IPS DF 6.9 (cell line): ENCODE measurements at regions not wholly inside any gene's neighbourhood (a gene's known extent, or its start where the extent isn't known, plus 50 kb on each side); places are given as distances from the start of the nearest gene placed in this dataset.
"Not testable (repeated sequence)": the region's sequence is repeated elsewhere in the genome, so short reads cannot be mapped to it uniquely, and the experiment has no call there.

ENCODE experiments used
- DNase-seq: peaks from one replicate; pipeline ENCODE4 v3.0.0-alpha.2; 2013; ENCODE audit warnings: low read depth, low spot score
- H3K27ac ChIP-seq: one replicate; pipeline ENCODE4 v1.5.1; 2013; ENCODE audit warnings: low read length, control low read depth
- H3K27me3 ChIP-seq: 2 replicates; pipeline ENCODE4 v1.6.1; 2013; ENCODE audit warnings: mild to moderate bottlenecking, low read length; ENCODE audit not compliant: control insufficient read depth, insufficient read depth
- H3K36me3 ChIP-seq: 2 replicates; pipeline ENCODE4 v1.6.1; 2013; ENCODE audit warnings: low read length; ENCODE audit not compliant: control insufficient read depth, insufficient read depth
- H3K4me1 ChIP-seq: 2 replicates; pipeline ENCODE4 v1.6.1; 2013; ENCODE audit warnings: low read length; ENCODE audit not compliant: control insufficient read depth, insufficient read depth
- H3K4me3 ChIP-seq: 2 replicates; pipeline ENCODE4 v1.5.1; 2013; ENCODE audit warnings: mild to moderate bottlenecking, low read length
- H3K9me3 ChIP-seq: 2 replicates; pipeline ENCODE4 v1.6.1; 2013; ENCODE audit warnings: low read length, inconsistent platforms; ENCODE audit not compliant: control insufficient read depth, insufficient read depth
- WGBS: extraction: QIAGEN DNeasy Blood & Tissue Kit; methylation state at CpG from one replicate; pipeline ENCODE4 v1.1.7; 2013; ENCODE audit warnings: mixed read lengths, missing lambda C conversion rate; ENCODE audit not compliant: insufficient read length, insufficient coverage; 5-methylcytosine and 5-hydroxymethylcytosine counted together

DNA sequence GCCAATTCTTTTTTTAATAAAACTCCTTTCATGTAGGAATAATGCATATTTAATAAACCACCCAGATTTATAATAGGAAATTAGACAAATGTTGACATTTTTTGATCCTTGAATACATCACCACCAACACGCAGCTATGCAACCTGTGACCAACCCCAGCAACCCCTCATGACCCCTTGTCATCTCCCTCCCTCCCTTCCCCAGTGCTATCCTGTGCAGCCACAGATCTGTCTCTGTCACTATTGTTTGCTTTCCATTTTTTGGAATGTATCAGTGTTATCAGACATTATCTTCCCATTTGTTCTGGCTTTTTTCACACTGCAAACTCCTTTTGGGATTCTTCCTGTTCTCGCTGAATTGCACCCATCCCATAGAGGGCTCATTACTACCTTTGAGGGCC, 114.1 kb downstream of the VPREB1 start:
- DNase-seq: no peak

DNA sequence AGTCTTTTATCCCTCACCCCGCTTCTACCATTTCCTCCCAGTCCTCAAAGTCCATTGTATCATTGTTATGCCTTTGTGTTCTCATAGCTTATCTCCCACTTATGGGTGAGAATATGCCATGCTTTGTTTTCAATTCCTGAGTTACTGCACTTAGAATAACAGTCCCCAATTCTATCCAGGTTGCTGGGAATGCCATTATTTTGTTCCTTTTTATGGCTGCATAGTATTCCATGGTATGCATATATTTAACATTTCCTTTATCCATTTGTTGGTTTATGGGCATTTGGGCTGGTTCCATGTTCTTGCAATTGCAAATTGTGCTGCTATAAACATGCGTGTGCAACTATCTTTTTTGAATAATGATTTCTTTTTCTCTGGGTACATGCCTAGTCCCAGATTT, 114.9 kb downstream of the VPREB1 start:
- H3K4me3 ChIP-seq: no peak overlapping the region
- no peak for DNase-seq
- no peaks in the 10 kb centered on the region for H3K36me3 ChIP-seq
- H3K27ac ChIP-seq: no peak overlapping the region
- no peaks in the 10 kb centered on the region for H3K9me3 ChIP-seq
- WGBS: no CpG with 5 or more reads among the region's 2 CpGs
- H3K4me1 ChIP-seq: no peaks in the 10 kb centered on the region
- peaks cover 39% of the 10 kb centered on the region for H3K27me3 ChIP-seq

More for the DNA sequence above, 114.1 kb downstream of the VPREB1 start:
- Histone ChIP-seq H3K36me3 (no peaks in the 10 kb centered on the region), H3K27me3 (peaks cover 43% of the 10 kb centered on the region), H3K4me3 (no peak overlapping the region), H3K9me3 (no peaks in the 10 kb centered on the region), H3K27ac (no peak overlapping the region), H3K4me1 (no peaks in the 10 kb centered on the region)
- no CpG with 5 or more reads among the region's 2 CpGs for WGBS

DNA sequence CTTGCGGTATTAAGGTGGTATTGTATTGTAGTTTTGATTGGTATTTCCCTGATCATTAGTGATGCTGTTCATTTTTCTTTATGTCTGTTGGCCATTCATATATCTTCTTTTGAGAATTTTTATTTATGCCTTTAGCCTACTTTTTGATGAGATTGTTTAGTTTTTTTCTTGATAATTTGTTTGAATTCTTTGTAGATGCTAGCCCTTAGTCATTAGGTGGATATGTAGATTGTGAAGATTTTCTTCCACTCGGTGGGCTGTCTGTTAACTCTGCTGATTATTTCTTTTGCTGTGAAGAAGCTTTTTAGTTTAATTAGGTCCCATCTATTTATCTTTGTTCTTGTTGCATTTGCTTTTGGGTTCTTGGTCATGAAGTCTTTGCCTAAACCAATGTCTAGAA, 115.4 kb downstream of the VPREB1 start:
- no peak for DNase-seq
- no peaks in the 10 kb centered on the region for H3K9me3 ChIP-seq
- H3K4me1 ChIP-seq: no peaks in the 10 kb centered on the region
- H3K27ac ChIP-seq: no peak overlapping the region
- H3K36me3 ChIP-seq: no peaks in the 10 kb centered on the region
- no CpG with 5 or more reads among the region's 2 CpGs for WGBS
- H3K4me3 ChIP-seq: no peak overlapping the region
- peaks cover 33% of the 10 kb centered on the region for H3K27me3 ChIP-seq

DNA sequence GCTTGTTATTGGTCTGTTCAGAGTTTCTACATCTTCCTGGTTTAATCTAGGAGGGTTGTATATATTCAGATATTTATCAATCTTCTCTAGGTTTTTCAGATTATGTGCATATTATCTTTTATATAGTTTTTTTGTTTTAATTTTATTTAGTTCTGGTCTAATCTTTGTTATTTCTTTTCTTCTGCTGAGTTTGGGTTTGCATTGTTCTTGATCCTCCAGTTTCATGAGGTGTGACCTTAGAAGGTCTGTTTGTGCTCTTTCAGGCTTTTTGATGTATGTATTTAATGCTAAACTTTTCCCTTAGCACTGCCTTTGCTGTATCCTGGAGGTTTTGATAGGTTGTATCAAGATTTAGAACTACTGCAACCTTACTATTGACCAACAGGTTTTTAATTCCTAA, 117.7 kb downstream of the VPREB1 start:
- no peaks in the 10 kb centered on the region for H3K9me3 ChIP-seq
- peaks cover 37% of the 10 kb centered on the region for H3K27me3 ChIP-seq
- H3K4me1 ChIP-seq: no peaks in the 10 kb centered on the region
- DNase-seq: no peak
- no peak overlapping the region for H3K27ac ChIP-seq
- no peak overlapping the region for H3K4me3 ChIP-seq
- no peaks in the 10 kb centered on the region for H3K36me3 ChIP-seq

DNA sequence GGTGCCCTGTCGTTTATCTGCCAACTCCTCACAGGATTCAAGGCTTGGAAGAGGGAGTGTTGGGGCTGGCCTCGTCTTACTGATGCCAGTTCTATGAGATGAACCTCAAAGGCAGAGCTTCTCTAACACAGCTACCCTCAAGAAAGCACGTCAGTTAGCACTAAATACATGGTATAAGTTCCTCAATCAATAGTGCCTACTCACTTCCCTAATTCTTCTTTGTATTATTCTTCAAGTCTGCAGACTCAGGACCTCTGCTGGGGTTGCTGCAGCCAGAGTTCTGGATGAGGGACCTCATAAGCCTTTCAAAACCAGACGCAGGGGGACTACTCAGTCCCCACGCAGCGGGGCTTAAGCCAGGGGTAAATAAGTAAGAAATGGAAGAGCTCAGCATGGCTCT, 118.3 kb downstream of the VPREB1 start:
- H3K4me3 ChIP-seq: no peak overlapping the region
- WGBS: no CpG with 5 or more reads among the region's 6 CpGs
- DNase-seq: no peak
- no peaks in the 10 kb centered on the region for H3K9me3 ChIP-seq
- no peaks in the 10 kb centered on the region for H3K36me3 ChIP-seq
- peaks cover 43% of the 10 kb centered on the region for H3K27me3 ChIP-seq
- H3K4me1 ChIP-seq: no peaks in the 10 kb centered on the region
- H3K27ac ChIP-seq: no peak overlapping the region

DNA sequence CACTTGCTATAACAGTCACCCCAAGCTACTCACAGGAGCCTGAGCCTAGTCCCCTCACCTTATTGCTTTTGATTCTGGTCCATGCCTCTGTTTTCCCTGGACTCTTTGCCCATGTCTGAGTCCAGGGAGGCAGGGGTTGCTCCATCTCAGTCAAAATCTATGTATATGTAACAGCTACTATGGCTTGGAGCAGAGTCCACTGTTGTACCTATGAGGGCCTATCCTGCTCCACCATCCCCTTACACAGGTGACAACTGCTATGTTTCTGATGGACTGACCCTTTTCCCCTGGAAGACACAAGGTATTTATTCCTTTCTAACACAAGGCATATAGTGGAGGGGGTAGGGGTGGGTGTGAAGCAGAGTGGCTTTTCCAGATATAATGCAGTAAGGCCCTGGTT, 119.6 kb downstream of the VPREB1 start:
- no peaks in the 10 kb centered on the region for H3K9me3 ChIP-seq
- no peak for DNase-seq
- no peaks in the 10 kb centered on the region for H3K36me3 ChIP-seq
- no peak overlapping the region for H3K4me3 ChIP-seq
- no peak overlapping the region for H3K27ac ChIP-seq
- H3K4me1 ChIP-seq: no peaks in the 10 kb centered on the region
- H3K27me3 ChIP-seq: peaks cover 46% of the 10 kb centered on the region

DNA sequence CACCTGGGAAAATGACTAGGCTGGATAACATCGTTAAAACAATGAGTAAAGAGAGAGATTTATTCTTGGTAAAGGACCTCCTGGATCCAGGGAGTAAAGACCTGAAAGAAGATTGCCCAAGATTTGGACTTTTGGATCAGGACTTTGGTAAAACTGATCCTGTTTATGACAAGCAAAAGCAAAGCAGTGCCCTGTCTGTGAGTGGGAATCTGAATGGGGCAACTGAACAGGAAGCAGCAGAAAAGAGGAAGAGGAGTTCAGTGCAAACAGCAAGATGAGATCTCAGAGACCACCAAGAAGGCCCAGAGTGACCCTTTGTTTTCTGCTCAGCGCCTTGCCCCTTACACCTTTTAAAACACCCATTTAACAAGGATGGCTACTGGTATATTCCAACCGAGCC, 122.0 kb downstream of the VPREB1 start:
- H3K9me3 ChIP-seq: no peaks in the 10 kb centered on the region
- H3K36me3 ChIP-seq: no peaks in the 10 kb centered on the region
- peaks cover 59% of the 10 kb centered on the region for H3K27me3 ChIP-seq
- no peaks in the 10 kb centered on the region for H3K4me1 ChIP-seq
- no peak for DNase-seq
- no CpG with 5 or more reads among the region's 3 CpGs for WGBS
- no peak overlapping the region for H3K27ac ChIP-seq
- no peak overlapping the region for H3K4me3 ChIP-seq

DNA sequence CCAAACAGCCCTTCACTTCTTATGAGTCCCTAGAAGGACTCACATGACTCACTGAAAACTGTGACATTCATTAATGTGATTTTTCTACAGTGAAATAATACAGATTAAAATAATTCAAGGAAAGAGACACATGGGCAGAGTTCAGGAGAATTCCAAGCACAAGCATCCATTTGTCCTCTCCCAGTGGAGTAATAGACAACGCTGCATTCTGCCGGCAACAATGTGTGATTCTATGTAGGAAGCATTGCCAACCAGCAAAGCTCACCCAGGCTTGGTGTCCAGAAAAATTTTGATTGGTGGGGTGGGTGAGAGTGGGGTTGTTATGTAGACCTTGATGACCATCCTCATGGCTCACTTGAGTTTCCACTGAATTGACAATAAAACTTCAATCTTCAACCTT, 123.9 kb downstream of the VPREB1 start:
- Histone ChIP-seq H3K27me3 (peaks cover 59% of the 10 kb centered on the region), H3K4me3 (no peak overlapping the region), H3K9me3 (no peaks in the 10 kb centered on the region), H3K4me1 (no peaks in the 10 kb centered on the region), H3K36me3 (no peaks in the 10 kb centered on the region), H3K27ac (no peak overlapping the region)
- no CpG with 5 or more reads among the region's 2 CpGs for WGBS
- no peak for DNase-seq

DNA sequence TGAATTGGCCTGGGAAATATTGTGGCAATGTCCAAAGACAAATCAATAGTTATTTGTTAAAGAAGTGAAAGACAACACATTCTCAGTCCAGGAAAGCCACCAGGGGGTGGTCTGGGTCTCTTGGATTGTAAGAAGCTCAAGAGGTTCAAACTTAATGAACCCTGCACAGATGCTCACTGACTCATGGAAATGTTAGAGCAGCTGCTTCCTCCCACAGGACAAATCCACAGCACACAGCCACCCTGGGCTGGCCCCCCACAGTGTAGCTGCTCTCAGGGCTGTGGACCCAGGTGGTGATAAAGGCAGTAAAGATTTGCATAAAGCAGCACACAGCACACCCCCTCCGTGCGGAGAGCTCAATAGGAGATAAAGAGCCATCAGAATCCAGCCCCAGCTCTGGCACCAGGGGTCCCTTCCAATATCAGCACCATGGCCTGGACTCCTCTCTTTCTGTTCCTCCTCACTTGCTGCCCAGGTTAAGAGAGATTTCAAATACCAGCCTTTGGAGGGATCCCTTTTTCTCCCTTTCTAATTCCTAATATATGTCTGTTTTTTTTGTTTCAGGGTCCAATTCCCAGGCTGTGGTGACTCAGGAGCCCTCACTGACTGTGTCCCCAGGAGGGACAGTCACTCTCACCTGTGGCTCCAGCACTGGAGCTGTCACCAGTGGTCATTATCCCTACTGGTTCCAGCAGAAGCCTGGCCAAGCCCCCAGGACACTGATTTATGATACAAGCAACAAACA, 124.8 kb downstream of the VPREB1 start:
- not testable (repeated sequence) for H3K9me3 ChIP-seq, H3K36me3 ChIP-seq, H3K27ac ChIP-seq, H3K4me3 ChIP-seq, H3K4me1 ChIP-seq, DNase-seq
- peaks cover 56% of the 10 kb centered on the region for H3K27me3 ChIP-seq
- no CpG with 5 or more reads among the region's 2 CpGs for WGBS

DNA sequence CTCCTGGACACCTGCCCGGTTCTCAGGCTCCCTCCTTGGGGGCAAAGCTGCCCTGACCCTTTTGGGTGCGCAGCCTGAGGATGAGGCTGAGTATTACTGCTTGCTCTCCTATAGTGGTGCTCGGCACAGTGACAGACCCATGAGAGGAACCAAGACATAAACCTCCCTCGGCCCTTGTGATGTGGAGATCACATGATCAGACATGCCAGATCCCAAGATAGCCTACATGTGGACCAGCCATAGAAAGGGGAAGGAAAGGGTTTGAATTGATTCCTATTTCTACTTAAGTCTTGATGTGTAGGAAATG, 125.3 kb downstream of the VPREB1 start:
- no peak overlapping the region for H3K27ac ChIP-seq
- no peak for DNase-seq
- H3K36me3 ChIP-seq: no peaks in the 10 kb centered on the region
- no peaks in the 10 kb centered on the region for H3K4me1 ChIP-seq
- H3K4me3 ChIP-seq: no peak overlapping the region
- no CpG with 5 or more reads among the region's 4 CpGs for WGBS
- H3K9me3 ChIP-seq: no peaks in the 10 kb centered on the region
- peaks cover 55% of the 10 kb centered on the region for H3K27me3 ChIP-seq

DNA sequence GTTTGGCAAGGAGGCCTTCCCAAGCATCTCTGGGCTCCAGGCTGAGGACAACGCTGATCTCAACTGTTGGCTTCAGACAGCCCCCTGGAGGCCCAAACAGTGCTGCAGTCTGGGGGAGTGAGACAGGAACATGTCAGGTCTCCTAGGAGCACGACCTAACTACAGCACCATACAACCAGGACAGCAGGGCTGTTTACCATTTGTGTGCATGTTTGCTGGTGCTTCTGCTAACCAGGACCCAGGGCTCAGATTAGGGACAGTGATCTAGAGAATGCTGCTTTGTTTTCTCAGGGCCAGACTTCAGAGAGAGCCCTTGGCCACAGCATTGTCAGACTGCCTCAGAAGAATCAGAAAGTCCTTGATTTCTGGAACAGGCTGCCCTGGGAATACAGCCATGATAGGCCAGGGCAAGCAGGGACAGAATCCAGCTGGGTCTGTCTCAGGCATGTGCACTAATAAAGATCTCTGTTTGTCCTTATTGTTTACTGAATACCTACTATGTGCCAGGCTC, 126.5 kb downstream of the VPREB1 start:
- Histone ChIP-seq H3K27ac (no peak overlapping the region), H3K27me3 (peaks cover 61% of the 10 kb centered on the region), H3K4me3 (no peak overlapping the region), H3K36me3 (no peaks in the 10 kb centered on the region), H3K9me3 (no peaks in the 10 kb centered on the region), H3K4me1 (no peaks in the 10 kb centered on the region)
- no peak for DNase-seq
- WGBS: no CpG with 5 or more reads among the region's 2 CpGs
